Mesothelial cell of epicardium (in vitro differentiated cells): ENCODE measurements at regions not wholly inside any gene's neighbourhood (a gene's known extent, or its start where the extent isn't known, plus 50 kb on each side); places are given as distances from the start of the nearest gene placed in this dataset.

Source experiments
- DNase-seq, 2 experiments: peaks; one replicate each; pipeline ENCODE4 v3.0.0; 2021; ENCODE audit warnings: low spot score in 2 of 2; ENCODE audit not compliant: unreplicated experiment in 2 of 2
- H3K27ac Mint-ChIP-seq: 2 replicates; pipeline ENCODE4 v1.8.0; 2021; ENCODE audit warnings: mixed read lengths
- H3K27me3 Mint-ChIP-seq: 2 replicates; pipeline ENCODE4 v1.8.0; 2021; ENCODE audit warnings: low read depth, mixed read lengths
- H3K36me3 Mint-ChIP-seq: 2 replicates; pipeline ENCODE4 v1.8.0; 2021; ENCODE audit warnings: mixed read lengths
- H3K4me1 Mint-ChIP-seq: 2 replicates; pipeline ENCODE4 v1.8.0; 2021; ENCODE audit warnings: mixed read lengths
- H3K4me3 Mint-ChIP-seq: 2 replicates; pipeline ENCODE4 v1.8.0; 2021; ENCODE audit warnings: mild to moderate bottlenecking, moderate library complexity, mixed read lengths
- H3K9me3 Mint-ChIP-seq: 2 replicates; pipeline ENCODE4 v1.8.0; 2021; ENCODE audit warnings: mixed read lengths
- CTCF ChIP-seq: fragments of 200-600 bp; sonication (generic); IDR thresholded peaks from one replicate; pipeline ENCODE4 v1.5.0; 2021; ENCODE audit warnings: antibody characterized with exemption; ENCODE audit not compliant: unreplicated experiment

GRCh38 chr11:27754035-27755017 lies 54.1 kb upstream of the BDNF start:
- DNase-seq: no peak
- Mint-ChIP-seq H3K4me1 (no peaks in the 10 kb centered on the region), H3K27ac (no peak overlapping the region)

More at GRCh38 chr11:27754035-27755017, 54.1 kb upstream of the BDNF start:
- no peaks in the 10 kb centered on the region for H3K36me3 Mint-ChIP-seq
- H3K27me3 Mint-ChIP-seq: peaks cover 24% of the 10 kb centered on the region
- H3K9me3 Mint-ChIP-seq: no peaks in the 10 kb centered on the region
- no peak for TF ChIP-seq CTCF
- no peak overlapping the region for H3K4me3 Mint-ChIP-seq
